ENCODE measurements at regions not wholly inside any gene's neighbourhood (a gene's known extent, or its start where the extent isn't known, plus 50 kb on each side); places are given as distances from the start of the nearest gene placed in this dataset.

- TF ChIP-seq CTCF (IDR thresholded peaks at IDR 0.05 in 8 of 11, conservative IDR thresholded peaks at IDR 0.05 in 3 of 11): no peak
- TF ChIP-seq POLR2A (IDR thresholded peaks at IDR 0.05): no peak
These were observed 567.4 kb upstream of the CPEB2 start for GRCh38 chr4:14434916-14435315.

All from spleen (tissue), 7 donors.